GM23338 (cell line): ENCODE measurements at regions not wholly inside any gene's neighbourhood (a gene's known extent, or its start where the extent isn't known, plus 50 kb on each side); places are given as distances from the start of the nearest gene placed in this dataset.

Experiments used
- ATAC-seq: fragments of 200-7000 bp; cut with Tn5 transposase; 3 replicates; pipeline ENCODE4 v1.9.1; 2020
- DNase-seq: peaks from one replicate; pipeline ENCODE4 v3.0.0-alpha.2; 2015; ENCODE audit warnings: low spot score
- H2AFZ ChIP-seq: fragments of 200-600 bp; sonication (generic); 2 replicates; pipeline ENCODE4 v1.8.0; 2016; ENCODE audit warnings: antibody characterized with exemption, mild to moderate bottlenecking, moderate library complexity
- H3F3A ChIP-seq: fragments of 200-600 bp; sonication (generic); replicated peaks from 2 replicates; pipeline ENCODE4 v1.8.0; 2017; ENCODE audit warnings: antibody characterized with exemption, mixed run types, low read depth
- H3K27ac ChIP-seq: fragments of 200-600 bp; sonication (generic); 2 replicates; pipeline ENCODE4 v1.6.1; 2016; ENCODE audit warnings: low read depth
- H3K27me3 ChIP-seq: fragments of 200-600 bp; sonication (generic); 2 replicates; pipeline ENCODE4 v1.8.0; 2016; ENCODE audit warnings: mild to moderate bottlenecking, mixed run types, moderate library complexity; ENCODE audit not compliant: insufficient read depth
- H3K36me3 ChIP-seq: fragments of 200-600 bp; sonication (generic); 2 replicates; pipeline ENCODE4 v1.8.0; 2016; ENCODE audit warnings: mild to moderate bottlenecking; ENCODE audit not compliant: insufficient read depth
- H3K4me1 ChIP-seq: fragments of 200-600 bp; sonication (generic); 2 replicates; pipeline ENCODE4 v1.8.0; 2016; ENCODE audit warnings: mild to moderate bottlenecking, moderate library complexity; ENCODE audit not compliant: insufficient read depth
- H3K4me2 ChIP-seq: fragments of 200-600 bp; sonication (generic); 2 replicates; pipeline ENCODE4 v1.7.1; 2017; ENCODE audit warnings: mixed run types
- H3K4me3 ChIP-seq: fragments of 200-600 bp; sonication (generic); 2 replicates; pipeline ENCODE4 v1.6.1; 2016; ENCODE audit warnings: mixed run types
- H3K79me2 ChIP-seq: fragments of 200-600 bp; sonication (generic); replicated peaks from 2 replicates; pipeline ENCODE4 v1.8.0; 2017; ENCODE audit warnings: mild to moderate bottlenecking; ENCODE audit not compliant: insufficient read depth
- H3K9me2 ChIP-seq: fragments of 200-600 bp; sonication (generic); 2 replicates; pipeline ENCODE4 v1.8.0; 2017; ENCODE audit not compliant: insufficient read depth
- H4K20me1 ChIP-seq: fragments of 200-600 bp; sonication (generic); replicated peaks from 2 replicates; pipeline ENCODE4 v1.8.0; 2017; ENCODE audit warnings: mild to moderate bottlenecking; ENCODE audit not compliant: insufficient read depth
- H3K27ac Mint-ChIP-seq: 2 replicates; pipeline ENCODE4 v1.8.0; 2020; ENCODE audit warnings: inconsistent platforms, mild to moderate bottlenecking, moderate library complexity, mixed read lengths
- H3K27me3 Mint-ChIP-seq: 3 replicates; pipeline ENCODE4 v1.8.0; 2022; ENCODE audit warnings: low read depth, mild to moderate bottlenecking, moderate library complexity, mixed read lengths, inconsistent platforms; ENCODE audit not compliant: insufficient read depth, poor library complexity
- H3K36me3 Mint-ChIP-seq: 3 replicates; pipeline ENCODE4 v1.8.0; 2021; ENCODE audit warnings: low read depth, mild to moderate bottlenecking, inconsistent platforms, moderate library complexity, mixed read lengths
- H3K4me1 Mint-ChIP-seq: 3 replicates; pipeline ENCODE4 v1.8.0; 2020; ENCODE audit warnings: mild to moderate bottlenecking, inconsistent platforms, mixed read lengths
- H3K4me3 Mint-ChIP-seq: 3 replicates; pipeline ENCODE4 v1.8.0; 2021; ENCODE audit warnings: moderate library complexity, mild to moderate bottlenecking, inconsistent platforms, mixed read lengths
- H3K9me3 Mint-ChIP-seq: 3 replicates; pipeline ENCODE4 v1.8.0; 2020; ENCODE audit warnings: moderate library complexity, mild to moderate bottlenecking, inconsistent platforms, mixed read lengths
- CREB1 ChIP-seq: fragments of 250-450 bp; sonication (Bioruptor Pico); IDR thresholded peaks from 2 replicates; pipeline ENCODE4 v1.5.0; 2020; ENCODE audit warnings: low read depth, mild to moderate bottlenecking, moderate library complexity
- ETS1 ChIP-seq: IDR thresholded peaks from 2 replicates; pipeline ENCODE4 v1.6.1; 2016; ENCODE audit warnings: antibody characterized with exemption
- EZH2 ChIP-seq: fragments of 200-600 bp; sonication (generic); IDR thresholded peaks from one replicate; pipeline ENCODE4 v1.8.0; 2017; ENCODE audit warnings: antibody characterized with exemption, mild to moderate bottlenecking, low read depth; ENCODE audit not compliant: unreplicated experiment
- EZH2phosphoT487 ChIP-seq: fragments of 200-600 bp; sonication (generic); IDR thresholded peaks from one replicate; pipeline ENCODE4 v1.8.1; 2018; ENCODE audit warnings: antibody characterized with exemption; ENCODE audit not compliant: unreplicated experiment
- JUNB ChIP-seq: IDR thresholded peaks from one replicate; pipeline ENCODE4 v1.6.1; 2016; ENCODE audit warnings: antibody characterized with exemption; ENCODE audit not compliant: unreplicated experiment
- NANOG ChIP-seq: IDR thresholded peaks from 2 replicates; pipeline ENCODE4 v1.6.1; 2016; ENCODE audit warnings: antibody characterized with exemption, borderline replicate concordance
- POLR2AphosphoS5 ChIP-seq: IDR thresholded peaks from 2 replicates; pipeline ENCODE4 v1.6.1; 2016; ENCODE audit warnings: antibody characterized with exemption, low read depth
- STAT1 ChIP-seq: IDR thresholded peaks from one replicate; pipeline ENCODE4 v1.6.1; 2016; ENCODE audit warnings: antibody characterized with exemption; ENCODE audit not compliant: unreplicated experiment
- ZNF114 ChIP-seq: fragments of 250-450 bp; sonication (Bioruptor Pico); IDR thresholded peaks from 2 replicates; pipeline ENCODE4 v1.5.0; 2020; ENCODE audit warnings: mild to moderate bottlenecking, moderate library complexity
- ZNF331 ChIP-seq: fragments of 250-450 bp; sonication (Bioruptor Pico); IDR thresholded peaks from 2 replicates; pipeline ENCODE4 v1.5.0; 2020; ENCODE audit warnings: low read depth, mild to moderate bottlenecking, moderate library complexity
- TF ChIP-seq, protein P1 (sequence below): IDR thresholded peaks from one replicate; pipeline ENCODE4 v1.6.1; 2018; ENCODE audit warnings: antibody characterized with exemption; ENCODE audit not compliant: unreplicated experiment
- TF ChIP-seq, protein P2 (sequence below), 2 experiments: fragments of 200-600 bp in 1 of 2; sonication (generic) in 1 of 2; conservative IDR thresholded peaks; 2 replicates each; pipeline versions ENCODE4 v1.5.1 to v1.6.1; 2016 to 2017; ENCODE audit warnings: antibody characterized with exemption in 2 of 2, low read depth in 2 of 2, mild to moderate bottlenecking in 2 of 2, moderate library complexity in 1 of 2
- TF ChIP-seq, protein P3 (sequence below): fragments of 250-450 bp; sonication (Bioruptor Pico); IDR thresholded peaks from 2 replicates; pipeline ENCODE4 v1.5.0; 2020; ENCODE audit warnings: mild to moderate bottlenecking, moderate library complexity

GRCh38 chr5:83844449-83845068, 123.9 kb upstream of the HAPLN1 start:
- H3K4me2 ChIP-seq = no peak overlapping the region
- H4K20me1 ChIP-seq = no peaks in the 10 kb centered on the region
- H3K36me3 ChIP-seq = no peaks in the 10 kb centered on the region
- H2AFZ ChIP-seq = no peak overlapping the region
- H3K27me3 ChIP-seq = no peaks in the 10 kb centered on the region
- no peaks in the 10 kb centered on the region for H3K4me1 ChIP-seq
- ATAC-seq (peak; percentile 36; the same call in 1 of the 3 replicates), DNase-seq (peak; percentile 24)
- Mint-ChIP-seq H3K9me3 (no peaks in the 10 kb centered on the region), H3K4me1 (peaks cover 7% of the 10 kb centered on the region), H3K27me3 (peaks cover 2% of the 10 kb centered on the region), H3K4me3 (no peak overlapping the region), H3K27ac (no peak overlapping the region), H3K36me3 (no peaks in the 10 kb centered on the region)
- H3K27ac ChIP-seq = no peak overlapping the region
- TF ChIP-seq POLR2AphosphoS5 (no peak), EZH2phosphoT487 (no peak), STAT1 (no peak), CREB1 (CRISPR knock-in tag) (no peak), EZH2 (no peak), NANOG (no peak), JUNB (no peak), ZNF114 (CRISPR knock-in tag) (no peak), ETS1 (no peak), ZNF331 (CRISPR knock-in tag) (no peak)
- TF ChIP-seq, protein P1, sequence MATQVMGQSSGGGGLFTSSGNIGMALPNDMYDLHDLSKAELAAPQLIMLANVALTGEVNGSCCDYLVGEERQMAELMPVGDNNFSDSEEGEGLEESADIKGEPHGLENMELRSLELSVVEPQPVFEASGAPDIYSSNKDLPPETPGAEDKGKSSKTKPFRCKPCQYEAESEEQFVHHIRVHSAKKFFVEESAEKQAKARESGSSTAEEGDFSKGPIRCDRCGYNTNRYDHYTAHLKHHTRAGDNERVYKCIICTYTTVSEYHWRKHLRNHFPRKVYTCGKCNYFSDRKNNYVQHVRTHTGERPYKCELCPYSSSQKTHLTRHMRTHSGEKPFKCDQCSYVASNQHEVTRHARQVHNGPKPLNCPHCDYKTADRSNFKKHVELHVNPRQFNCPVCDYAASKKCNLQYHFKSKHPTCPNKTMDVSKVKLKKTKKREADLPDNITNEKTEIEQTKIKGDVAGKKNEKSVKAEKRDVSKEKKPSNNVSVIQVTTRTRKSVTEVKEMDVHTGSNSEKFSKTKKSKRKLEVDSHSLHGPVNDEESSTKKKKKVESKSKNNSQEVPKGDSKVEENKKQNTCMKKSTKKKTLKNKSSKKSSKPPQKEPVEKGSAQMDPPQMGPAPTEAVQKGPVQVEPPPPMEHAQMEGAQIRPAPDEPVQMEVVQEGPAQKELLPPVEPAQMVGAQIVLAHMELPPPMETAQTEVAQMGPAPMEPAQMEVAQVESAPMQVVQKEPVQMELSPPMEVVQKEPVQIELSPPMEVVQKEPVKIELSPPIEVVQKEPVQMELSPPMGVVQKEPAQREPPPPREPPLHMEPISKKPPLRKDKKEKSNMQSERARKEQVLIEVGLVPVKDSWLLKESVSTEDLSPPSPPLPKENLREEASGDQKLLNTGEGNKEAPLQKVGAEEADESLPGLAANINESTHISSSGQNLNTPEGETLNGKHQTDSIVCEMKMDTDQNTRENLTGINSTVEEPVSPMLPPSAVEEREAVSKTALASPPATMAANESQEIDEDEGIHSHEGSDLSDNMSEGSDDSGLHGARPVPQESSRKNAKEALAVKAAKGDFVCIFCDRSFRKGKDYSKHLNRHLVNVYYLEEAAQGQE = no peak
- TF ChIP-seq, protein P2, sequence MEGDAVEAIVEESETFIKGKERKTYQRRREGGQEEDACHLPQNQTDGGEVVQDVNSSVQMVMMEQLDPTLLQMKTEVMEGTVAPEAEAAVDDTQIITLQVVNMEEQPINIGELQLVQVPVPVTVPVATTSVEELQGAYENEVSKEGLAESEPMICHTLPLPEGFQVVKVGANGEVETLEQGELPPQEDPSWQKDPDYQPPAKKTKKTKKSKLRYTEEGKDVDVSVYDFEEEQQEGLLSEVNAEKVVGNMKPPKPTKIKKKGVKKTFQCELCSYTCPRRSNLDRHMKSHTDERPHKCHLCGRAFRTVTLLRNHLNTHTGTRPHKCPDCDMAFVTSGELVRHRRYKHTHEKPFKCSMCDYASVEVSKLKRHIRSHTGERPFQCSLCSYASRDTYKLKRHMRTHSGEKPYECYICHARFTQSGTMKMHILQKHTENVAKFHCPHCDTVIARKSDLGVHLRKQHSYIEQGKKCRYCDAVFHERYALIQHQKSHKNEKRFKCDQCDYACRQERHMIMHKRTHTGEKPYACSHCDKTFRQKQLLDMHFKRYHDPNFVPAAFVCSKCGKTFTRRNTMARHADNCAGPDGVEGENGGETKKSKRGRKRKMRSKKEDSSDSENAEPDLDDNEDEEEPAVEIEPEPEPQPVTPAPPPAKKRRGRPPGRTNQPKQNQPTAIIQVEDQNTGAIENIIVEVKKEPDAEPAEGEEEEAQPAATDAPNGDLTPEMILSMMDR (conservative IDR thresholded peaks at IDR 0.05; ENCODE audit: low read depth in 2 of 2) = no peak
- TF ChIP-seq, protein P3, sequence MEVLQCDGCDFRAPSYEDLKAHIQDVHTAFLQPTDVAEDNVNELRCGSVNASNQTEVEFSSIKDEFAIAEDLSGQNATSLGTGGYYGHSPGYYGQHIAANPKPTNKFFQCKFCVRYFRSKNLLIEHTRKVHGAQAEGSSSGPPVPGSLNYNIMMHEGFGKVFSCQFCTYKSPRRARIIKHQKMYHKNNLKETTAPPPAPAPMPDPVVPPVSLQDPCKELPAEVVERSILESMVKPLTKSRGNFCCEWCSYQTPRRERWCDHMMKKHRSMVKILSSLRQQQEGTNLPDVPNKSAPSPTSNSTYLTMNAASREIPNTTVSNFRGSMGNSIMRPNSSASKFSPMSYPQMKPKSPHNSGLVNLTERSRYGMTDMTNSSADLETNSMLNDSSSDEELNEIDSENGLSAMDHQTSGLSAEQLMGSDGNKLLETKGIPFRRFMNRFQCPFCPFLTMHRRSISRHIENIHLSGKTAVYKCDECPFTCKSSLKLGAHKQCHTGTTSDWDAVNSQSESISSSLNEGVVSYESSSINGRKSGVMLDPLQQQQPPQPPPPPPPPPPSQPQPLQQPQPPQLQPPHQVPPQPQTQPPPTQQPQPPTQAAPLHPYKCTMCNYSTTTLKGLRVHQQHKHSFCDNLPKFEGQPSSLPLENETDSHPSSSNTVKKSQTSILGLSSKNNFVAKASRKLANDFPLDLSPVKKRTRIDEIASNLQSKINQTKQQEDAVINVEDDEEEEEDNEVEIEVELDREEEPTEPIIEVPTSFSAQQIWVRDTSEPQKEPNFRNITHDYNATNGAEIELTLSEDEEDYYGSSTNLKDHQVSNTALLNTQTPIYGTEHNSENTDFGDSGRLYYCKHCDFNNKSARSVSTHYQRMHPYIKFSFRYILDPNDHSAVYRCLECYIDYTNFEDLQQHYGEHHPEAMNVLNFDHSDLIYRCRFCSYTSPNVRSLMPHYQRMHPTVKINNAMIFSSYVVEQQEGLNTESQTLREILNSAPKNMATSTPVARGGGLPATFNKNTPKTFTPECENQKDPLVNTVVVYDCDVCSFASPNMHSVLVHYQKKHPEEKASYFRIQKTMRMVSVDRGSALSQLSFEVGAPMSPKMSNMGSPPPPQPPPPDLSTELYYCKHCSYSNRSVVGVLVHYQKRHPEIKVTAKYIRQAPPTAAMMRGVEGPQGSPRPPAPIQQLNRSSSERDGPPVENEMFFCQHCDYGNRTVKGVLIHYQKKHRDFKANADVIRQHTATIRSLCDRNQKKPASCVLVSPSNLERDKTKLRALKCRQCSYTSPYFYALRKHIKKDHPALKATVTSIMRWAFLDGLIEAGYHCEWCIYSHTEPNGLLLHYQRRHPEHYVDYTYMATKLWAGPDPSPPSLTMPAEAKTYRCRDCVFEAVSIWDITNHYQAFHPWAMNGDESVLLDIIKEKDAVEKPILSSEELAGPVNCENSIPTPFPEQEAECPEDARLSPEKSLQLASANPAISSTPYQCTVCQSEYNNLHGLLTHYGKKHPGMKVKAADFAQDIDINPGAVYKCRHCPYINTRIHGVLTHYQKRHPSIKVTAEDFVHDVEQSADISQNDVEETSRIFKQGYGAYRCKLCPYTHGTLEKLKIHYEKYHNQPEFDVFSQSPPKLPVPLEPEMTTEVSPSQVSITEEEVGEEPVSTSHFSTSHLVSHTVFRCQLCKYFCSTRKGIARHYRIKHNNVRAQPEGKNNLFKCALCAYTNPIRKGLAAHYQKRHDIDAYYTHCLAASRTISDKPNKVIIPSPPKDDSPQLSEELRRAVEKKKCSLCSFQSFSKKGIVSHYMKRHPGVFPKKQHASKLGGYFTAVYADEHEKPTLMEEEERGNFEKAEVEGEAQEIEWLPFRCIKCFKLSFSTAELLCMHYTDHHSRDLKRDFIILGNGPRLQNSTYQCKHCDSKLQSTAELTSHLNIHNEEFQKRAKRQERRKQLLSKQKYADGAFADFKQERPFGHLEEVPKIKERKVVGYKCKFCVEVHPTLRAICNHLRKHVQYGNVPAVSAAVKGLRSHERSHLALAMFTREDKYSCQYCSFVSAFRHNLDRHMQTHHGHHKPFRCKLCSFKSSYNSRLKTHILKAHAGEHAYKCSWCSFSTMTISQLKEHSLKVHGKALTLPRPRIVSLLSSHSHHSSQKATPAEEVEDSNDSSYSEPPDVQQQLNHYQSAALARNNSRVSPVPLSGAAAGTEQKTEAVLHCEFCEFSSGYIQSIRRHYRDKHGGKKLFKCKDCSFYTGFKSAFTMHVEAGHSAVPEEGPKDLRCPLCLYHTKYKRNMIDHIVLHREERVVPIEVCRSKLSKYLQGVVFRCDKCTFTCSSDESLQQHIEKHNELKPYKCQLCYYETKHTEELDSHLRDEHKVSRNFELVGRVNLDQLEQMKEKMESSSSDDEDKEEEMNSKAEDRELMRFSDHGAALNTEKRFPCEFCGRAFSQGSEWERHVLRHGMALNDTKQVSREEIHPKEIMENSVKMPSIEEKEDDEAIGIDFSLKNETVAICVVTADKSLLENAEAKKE (CRISPR knock-in tag) = no peak
- H3F3A ChIP-seq = no peaks in the 10 kb centered on the region
- H3K79me2 ChIP-seq = no peaks in the 10 kb centered on the region
- H3K9me2 ChIP-seq = 0 out of 2 replicates have a peak, but pooled peaks cover 6% of the 10 kb centered on the region
- H3K4me3 ChIP-seq = no peak overlapping the region
